Prostate gland (tissue), 2 donors: ENCODE measurements at regions not wholly inside any gene's neighbourhood (a gene's known extent, or its start where the extent isn't known, plus 50 kb on each side); places are given as distances from the start of the nearest gene placed in this dataset.

Experiments
- DNase-seq: peaks from one replicate; pipeline ENCODE4 v3.0.0-alpha.2; 2019; ENCODE audit warnings: low spot score
- H3K27ac ChIP-seq, 2 donors: fragments of 200-600 bp; sonication (generic); 2 replicates each; pipeline ENCODE4 v1.5.1; 2017 to 2019
- H3K27me3 ChIP-seq: fragments of 200-600 bp; sonication (generic); replicated peaks from 2 replicates; pipeline ENCODE4 v1.5.1; 2019; ENCODE audit not compliant: insufficient read depth
- H3K36me3 ChIP-seq, 2 donors: fragments of 200-600 bp; sonication (generic); 1 replicate in 1 of 2; 2 replicates in 1 of 2; pipeline versions ENCODE4 v1.5.1 to v1.8.1; 2017 to 2019
- H3K4me1 ChIP-seq: fragments of 200-600 bp; sonication (generic); replicated peaks from 2 replicates; pipeline ENCODE4 v1.5.1; 2019
- H3K4me3 ChIP-seq, 2 donors: fragments of 200-600 bp; sonication (generic); 2 replicates each; pipeline ENCODE4 v1.5.1; 2017 to 2019
- H3K9me3 ChIP-seq: fragments of 200-600 bp; sonication (generic); 2 replicates; pipeline ENCODE4 v1.5.1; 2017
- CTCF ChIP-seq, 4 experiments: fragments of 200-600 bp in 2 of 4; fragments of 450-650 bp in 2 of 4; sonication (generic) in 2 of 4; IDR thresholded peaks; 1 replicate in 3 of 4; 2 replicates in 1 of 4; pipeline ENCODE4 v1.5.1; 2016 to 2019; ENCODE audit warnings: antibody characterized with exemption in 4 of 4, mild to moderate bottlenecking in 2 of 4, moderate library complexity in 2 of 4
- POLR2A ChIP-seq: fragments of 450-650 bp; IDR thresholded peaks from one replicate; pipeline ENCODE4 v1.6.1; 2016; ENCODE audit warnings: antibody characterized with exemption, mild to moderate bottlenecking
- POLR2AphosphoS5 ChIP-seq: sonication (generic); formaldehyde crosslinking; IDR thresholded peaks from one replicate; pipeline ENCODE4 v1.6.1; 2017; ENCODE audit warnings: antibody characterized with exemption
- WGBS: methylation state at CpG from one replicate; pipeline ENCODE4 v1.1.5; 2018; 5-methylcytosine and 5-hydroxymethylcytosine counted together
- intact Hi-C: fragments of 100-400 bp; cut with DNase I; formaldehyde crosslinking; loops from one replicate; pipeline ENCODE4 v1.14.2; 2022

- DNase-seq = no peak
- Histone ChIP-seq H3K4me1 (no peaks in the 10 kb centered on the region), H3K27ac (no peak overlapping the region), H3K9me3 (no peaks in the 10 kb centered on the region), H3K36me3 (no peaks in the 10 kb centered on the region), H3K27me3 (no peaks in the 10 kb centered on the region), H3K4me3 (no peak overlapping the region)
- 48% methylated on average over 2 of the region's 2 CpGs for WGBS
- no peak for TF ChIP-seq POLR2A
- no peak for TF ChIP-seq POLR2AphosphoS5
- TF ChIP-seq CTCF (IDR thresholded peaks at IDR 0.05) = no peak
- intact Hi-C loops = no loop called here
Measured at GRCh38 chr2:126480033-126480432, 175.9 kb upstream of the GYPC start.

GRCh38 chr2:126482582-126483464, 173.1 kb upstream of the GYPC start:
- no peaks in the 10 kb centered on the region for H3K36me3 ChIP-seq
- H3K4me3 ChIP-seq = no peak overlapping the region
- no peak for DNase-seq
- intact Hi-C loops = no loop called here
- no peaks in the 10 kb centered on the region for H3K4me1 ChIP-seq
- no peaks in the 10 kb centered on the region for H3K9me3 ChIP-seq
- H3K27me3 ChIP-seq = no peaks in the 10 kb centered on the region
- H3K27ac ChIP-seq = no peak overlapping the region
- TF ChIP-seq POLR2AphosphoS5 (no peak), CTCF (IDR thresholded peaks at IDR 0.05) (no peak), POLR2A (no peak)
- WGBS = 92% methylated on average over 19 of the region's 19 CpGs

- TF ChIP-seq POLR2AphosphoS5 = no peak
- no peak for TF ChIP-seq POLR2A
- no peak for TF ChIP-seq CTCF (IDR thresholded peaks at IDR 0.05)
- intact Hi-C loops = no loop called here
- Histone ChIP-seq H3K4me1 (no peaks in the 10 kb centered on the region), H3K4me3 (no peak overlapping the region), H3K9me3 (no peaks in the 10 kb centered on the region), H3K27ac (no peak overlapping the region), H3K27me3 (no peaks in the 10 kb centered on the region), H3K36me3 (no peaks in the 10 kb centered on the region)
- DNase-seq = no peak
Measured at GRCh38 chr2:126494593-126494992, 161.4 kb upstream of the GYPC start.

- TF ChIP-seq POLR2AphosphoS5 = no peak
- WGBS = 52% methylated on average over 2 of the region's 2 CpGs
Measured at GRCh38 chr2:126495189-126495588, 160.8 kb upstream of the GYPC start.

GRCh38 chr2:126496493-126496892, 159.5 kb upstream of the GYPC start:
- Histone ChIP-seq H3K4me1 (no peaks in the 10 kb centered on the region), H3K27ac (no peak overlapping the region), H3K9me3 (no peaks in the 10 kb centered on the region), H3K36me3 (no peaks in the 10 kb centered on the region), H3K27me3 (no peaks in the 10 kb centered on the region), H3K4me3 (no peak overlapping the region)
- intact Hi-C loops = no loop called here
- WGBS = 92% methylated on average over 5 of the region's 5 CpGs
- no peak for TF ChIP-seq POLR2AphosphoS5
- TF ChIP-seq CTCF (IDR thresholded peaks at IDR 0.05) = no peak
- no peak for TF ChIP-seq POLR2A
- no peak for DNase-seq

More at GRCh38 chr2:126495189-126495588, 160.8 kb upstream of the GYPC start:
- Histone ChIP-seq H3K4me3 (no peak overlapping the region), H3K9me3 (no peaks in the 10 kb centered on the region), H3K36me3 (no peaks in the 10 kb centered on the region), H3K27me3 (no peaks in the 10 kb centered on the region), H3K4me1 (no peaks in the 10 kb centered on the region), H3K27ac (no peak overlapping the region)
- intact Hi-C loops = no loop called here
- no peak for DNase-seq
